ENCODE measurements at regions not wholly inside any gene's neighbourhood (a gene's known extent, or its start where the extent isn't known, plus 50 kb on each side); places are given as distances from the start of the nearest gene placed in this dataset.

- intact Hi-C loops (cut with DNase I) = no loop called here
- no peak for DNase-seq
Measured at GRCh38 chr20:41927655-41928054, 309.5 kb upstream of the CHD6 start.

GRCh38 chr20:41927189-41927588 lies 309.0 kb upstream of the CHD6 start:
- no peak overlapping the region for H3K27ac ChIP-seq
- peaks cover 18% of the 10 kb centered on the region for H3K27me3 ChIP-seq

More at GRCh38 chr20:41927655-41928054, 309.5 kb upstream of the CHD6 start:
- Histone ChIP-seq H3K27me3 (peaks cover 18% of the 10 kb centered on the region), H3K4me1 (no peaks in the 10 kb centered on the region), H3K27ac (no peak overlapping the region), H3K9me3 (no peaks in the 10 kb centered on the region), H3K36me3 (no peaks in the 10 kb centered on the region), H3K4me3 (no peak overlapping the region)
- no peak for TF ChIP-seq CTCF (IDR thresholded peaks at IDR 0.05)
- no peak for ATAC-seq

GRCh38 chr20:41925476-41925875 lies 307.3 kb upstream of the CHD6 start:
- Histone ChIP-seq H3K4me3 (no peak overlapping the region), H3K27ac (no peak overlapping the region), H3K36me3 (no peaks in the 10 kb centered on the region), H3K4me1 (no peaks in the 10 kb centered on the region), H3K9me3 (no peaks in the 10 kb centered on the region), H3K27me3 (peaks cover 18% of the 10 kb centered on the region)
- TF ChIP-seq CTCF (IDR thresholded peaks at IDR 0.05) = no peak
- intact Hi-C loops (cut with DNase I) = no loop called here
- DNase-seq = no peak
- no peak for ATAC-seq

More at GRCh38 chr20:41927189-41927588, 309.0 kb upstream of the CHD6 start:
- Histone ChIP-seq H3K9me3 (no peaks in the 10 kb centered on the region), H3K36me3 (no peaks in the 10 kb centered on the region), H3K4me1 (no peaks in the 10 kb centered on the region), H3K4me3 (no peak overlapping the region)
- ATAC-seq = no peak
- intact Hi-C loops (cut with DNase I) = no loop called here
- no peak for DNase-seq
- TF ChIP-seq CTCF (IDR thresholded peaks at IDR 0.05) = no peak

- Histone ChIP-seq H3K4me3 (no peak overlapping the region), H3K27me3 (peaks cover 18% of the 10 kb centered on the region), H3K36me3 (no peaks in the 10 kb centered on the region), H3K4me1 (no peaks in the 10 kb centered on the region), H3K27ac (no peak overlapping the region), H3K9me3 (no peaks in the 10 kb centered on the region)
- no peak for TF ChIP-seq CTCF (IDR thresholded peaks at IDR 0.05)
- ATAC-seq = no peak
- DNase-seq = no peak
- intact Hi-C loops (cut with DNase I) = no loop called here
Measured at GRCh38 chr20:41923624-41924023, 305.4 kb upstream of the CHD6 start.

- Histone ChIP-seq H3K9me3 (no peaks in the 10 kb centered on the region), H3K4me1 (no peaks in the 10 kb centered on the region), H3K36me3 (no peaks in the 10 kb centered on the region), H3K4me3 (no peak overlapping the region), H3K27ac (no peak overlapping the region), H3K27me3 (no peaks in the 10 kb centered on the region)
- no peak for ATAC-seq
- intact Hi-C loops (cut with DNase I) = no loop called here
- DNase-seq = no peak
- TF ChIP-seq CTCF (IDR thresholded peaks at IDR 0.05) = no peak
Measured at GRCh38 chr20:41913146-41913545, 295.0 kb upstream of the CHD6 start.

GRCh38 chr20:41910558-41910957 lies 292.4 kb upstream of the CHD6 start:
- H3K4me3 ChIP-seq = no peak overlapping the region
- no peaks in the 10 kb centered on the region for H3K4me1 ChIP-seq
- no peaks in the 10 kb centered on the region for H3K27me3 ChIP-seq
- no peaks in the 10 kb centered on the region for H3K9me3 ChIP-seq
- DNase-seq (no peak), ATAC-seq (no peak)
- no peaks in the 10 kb centered on the region for H3K36me3 ChIP-seq
- no peak overlapping the region for H3K27ac ChIP-seq
- no peak for TF ChIP-seq CTCF (IDR thresholded peaks at IDR 0.05)
- intact Hi-C loops (cut with DNase I) = no loop called here

Data from upper lobe of right lung (tissue), 1 donor.